ENCODE measurements at regions not wholly inside any gene's neighbourhood (a gene's known extent, or its start where the extent isn't known, plus 50 kb on each side); places are given as distances from the start of the nearest gene placed in this dataset.
"Not testable (repeated sequence)": the region's sequence is repeated elsewhere in the genome, so short reads cannot be mapped to it uniquely, and the experiment has no call there.

DNA sequence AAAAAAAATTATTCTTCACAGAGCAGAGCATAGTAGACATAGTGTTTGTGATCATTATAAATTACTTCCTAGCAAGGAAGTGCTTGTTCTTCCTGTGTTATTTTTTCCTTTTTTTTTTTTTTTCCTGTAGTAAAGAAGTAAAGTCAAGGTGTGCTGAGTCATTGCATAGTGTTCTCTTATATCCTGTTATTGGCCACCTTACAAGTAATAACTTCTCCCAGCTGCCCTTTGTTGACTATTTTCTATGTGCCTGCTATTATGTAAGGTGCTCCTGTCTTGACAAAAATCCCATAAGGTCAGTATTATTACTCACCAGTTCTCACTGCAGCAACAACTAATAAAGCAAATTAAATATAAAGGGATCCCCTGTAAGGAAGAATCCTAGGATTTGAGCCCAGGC lies 195.3 kb downstream of the GJA1 start:
- Histone ChIP-seq H3K27ac (no peak overlapping the region), H4K20me1 (ENCODE audit: insufficient read depth) (no peaks in the 10 kb centered on the region), H3K4me1 (ENCODE audit: low read depth, poor library complexity, severe bottlenecking) (no peaks in the 10 kb centered on the region), H3K4me2 (no peak overlapping the region), H3K79me2 (ENCODE audit: insufficient read depth, low read depth) (no peaks in the 10 kb centered on the region), H3K9ac (no peak overlapping the region), H2AFZ (ENCODE audit: low read depth) (no peak overlapping the region), H3K36me3 (ENCODE audit: insufficient read depth) (no peaks in the 10 kb centered on the region), H3K4me3 (IDR thresholded peaks at IDR 0.05; ENCODE audit: insufficient read depth, low read depth, low read length) (no peak overlapping the region), H3K27me3 (ENCODE audit: insufficient read depth, low read depth) (no peaks in the 10 kb centered on the region)
- no peak for TF ChIP-seq CTCF (conservative IDR thresholded peaks at IDR 0.05; ENCODE audit: low read depth, low read length)

DNA sequence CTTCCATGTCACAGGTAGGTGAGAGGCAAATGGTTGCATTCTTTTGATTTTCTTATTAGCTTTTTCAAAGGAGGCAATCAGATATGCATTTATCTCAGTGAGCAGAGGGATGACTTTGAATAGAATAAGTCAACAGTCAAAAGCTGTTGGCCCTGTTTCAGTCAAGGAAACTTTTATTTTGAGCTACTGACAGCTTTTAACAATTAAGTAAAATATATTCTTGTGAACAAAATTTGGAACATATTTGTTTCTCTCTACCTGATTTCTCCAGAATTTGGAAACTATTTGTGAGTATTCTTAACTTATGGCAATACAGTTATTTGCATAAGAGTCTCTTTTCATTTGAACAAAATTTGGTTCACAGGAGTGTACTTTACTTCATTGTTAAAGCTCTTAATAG lies 196.3 kb downstream of the GJA1 start:
- H3K4me1 ChIP-seq (ENCODE audit: low read depth, poor library complexity, severe bottlenecking); H4K20me1 ChIP-seq (ENCODE audit: insufficient read depth); H3K9ac ChIP-seq; H3K36me3 ChIP-seq (ENCODE audit: insufficient read depth); H3K79me2 ChIP-seq (ENCODE audit: insufficient read depth, low read depth); H3K4me3 ChIP-seq (IDR thresholded peaks at IDR 0.05; ENCODE audit: insufficient read depth, low read depth, low read length); H3K4me2 ChIP-seq; H3K27me3 ChIP-seq (ENCODE audit: insufficient read depth, low read depth); H2AFZ ChIP-seq (ENCODE audit: low read depth); H3K27ac ChIP-seq: not testable (repeated sequence)

- Histone ChIP-seq H3K79me2 (ENCODE audit: insufficient read depth, low read depth) (no peaks in the 10 kb centered on the region), H3K27ac (no peak overlapping the region), H3K4me2 (no peak overlapping the region), H2AFZ (ENCODE audit: low read depth) (no peak overlapping the region), H3K36me3 (ENCODE audit: insufficient read depth) (no peaks in the 10 kb centered on the region), H3K4me3 (IDR thresholded peaks at IDR 0.05; ENCODE audit: insufficient read depth, low read depth, low read length) (no peak overlapping the region), H3K9ac (no peak overlapping the region), H4K20me1 (ENCODE audit: insufficient read depth) (no peaks in the 10 kb centered on the region), H3K27me3 (ENCODE audit: insufficient read depth, low read depth) (no peaks in the 10 kb centered on the region), H3K4me1 (ENCODE audit: low read depth, poor library complexity, severe bottlenecking) (no peaks in the 10 kb centered on the region)
- no peak for TF ChIP-seq CTCF (conservative IDR thresholded peaks at IDR 0.05; ENCODE audit: low read depth, low read length)
Measured at GRCh38 chr6:121633309-121633708, 197.9 kb downstream of the GJA1 start.

DNA sequence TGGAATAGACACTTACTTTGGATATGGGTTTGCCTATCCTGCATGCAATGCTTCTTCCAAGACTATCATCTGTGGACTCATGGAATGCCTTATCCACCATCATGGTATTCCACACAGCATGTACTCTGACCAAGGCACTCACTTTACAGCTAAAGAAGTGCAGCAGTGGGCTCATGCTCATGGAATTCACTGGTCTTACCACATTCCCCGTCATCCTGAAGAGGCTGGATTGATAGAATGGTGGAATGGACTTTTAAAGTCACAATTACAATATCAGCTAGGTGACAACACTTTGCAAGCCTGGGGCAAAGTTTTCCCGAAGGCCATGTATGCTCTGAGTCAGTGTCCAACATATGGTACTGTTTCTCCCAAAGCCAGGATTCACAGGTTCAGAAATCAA lies 199.1 kb downstream of the GJA1 start:
- not testable (repeated sequence) for H3K79me2 ChIP-seq (ENCODE audit: insufficient read depth, low read depth); H3K27me3 ChIP-seq (ENCODE audit: insufficient read depth, low read depth); H3K4me3 ChIP-seq (IDR thresholded peaks at IDR 0.05; ENCODE audit: insufficient read depth, low read depth, low read length); H4K20me1 ChIP-seq (ENCODE audit: insufficient read depth); H3K27ac ChIP-seq; H3K4me2 ChIP-seq; H3K4me1 ChIP-seq (ENCODE audit: low read depth, poor library complexity, severe bottlenecking); H2AFZ ChIP-seq (ENCODE audit: low read depth); H3K36me3 ChIP-seq (ENCODE audit: insufficient read depth); H3K9ac ChIP-seq

DNA sequence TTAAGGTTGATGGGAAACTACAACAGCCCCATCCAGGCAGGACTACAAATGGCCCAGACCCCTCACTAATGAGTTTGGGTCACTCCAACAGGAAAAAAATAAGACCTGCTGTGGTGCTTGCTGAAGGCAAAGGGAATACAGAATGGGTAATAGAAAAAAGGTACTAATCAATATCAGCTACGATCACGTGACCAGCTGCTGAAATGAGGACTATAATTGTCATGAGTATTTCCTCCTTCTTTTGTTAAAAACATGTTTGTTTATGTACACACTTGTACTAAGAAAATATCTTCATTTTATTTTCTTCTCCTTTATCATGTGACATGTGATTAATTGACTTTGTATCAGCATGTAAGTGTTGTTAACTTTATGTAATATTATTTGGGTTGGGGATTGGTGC lies 199.9 kb downstream of the GJA1 start:
- Histone ChIP-seq H3K79me2 (ENCODE audit: insufficient read depth, low read depth) (no peaks in the 10 kb centered on the region), H4K20me1 (ENCODE audit: insufficient read depth) (no peaks in the 10 kb centered on the region), H3K9ac (no peak overlapping the region), H3K27ac (no peak overlapping the region), H2AFZ (ENCODE audit: low read depth) (no peak overlapping the region), H3K4me2 (no peak overlapping the region), H3K4me3 (IDR thresholded peaks at IDR 0.05; ENCODE audit: insufficient read depth, low read depth, low read length) (no peak overlapping the region), H3K36me3 (ENCODE audit: insufficient read depth) (no peaks in the 10 kb centered on the region), H3K27me3 (ENCODE audit: insufficient read depth, low read depth) (no peaks in the 10 kb centered on the region), H3K4me1 (ENCODE audit: low read depth, poor library complexity, severe bottlenecking) (no peaks in the 10 kb centered on the region)
- TF ChIP-seq CTCF (conservative IDR thresholded peaks at IDR 0.05; ENCODE audit: low read depth, low read length): no peak

DNA sequence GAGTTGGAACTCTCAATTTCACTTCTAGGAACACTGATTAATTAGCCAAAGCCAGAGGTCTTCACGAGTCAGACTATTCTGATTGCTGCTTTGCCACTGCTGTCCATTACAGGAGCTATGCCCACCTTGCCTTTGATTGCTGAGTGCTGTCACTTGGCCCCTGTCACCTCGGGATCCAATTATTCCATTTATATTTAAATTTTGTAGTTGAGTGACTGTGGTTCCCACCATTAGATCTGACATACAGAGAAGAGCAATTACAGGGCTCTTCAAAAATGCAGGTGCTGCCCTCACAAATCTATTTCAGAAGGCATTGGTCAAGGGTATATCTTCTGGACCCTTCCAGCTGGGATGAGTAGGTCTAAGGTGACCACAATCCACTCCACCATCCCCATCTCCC lies 200.8 kb downstream of the GJA1 start:
- H3K27me3 ChIP-seq (ENCODE audit: insufficient read depth, low read depth); H3K79me2 ChIP-seq (ENCODE audit: insufficient read depth, low read depth); H3K4me1 ChIP-seq (ENCODE audit: low read depth, poor library complexity, severe bottlenecking); H2AFZ ChIP-seq (ENCODE audit: low read depth); H3K4me2 ChIP-seq; H3K27ac ChIP-seq; H3K4me3 ChIP-seq (IDR thresholded peaks at IDR 0.05; ENCODE audit: insufficient read depth, low read depth, low read length); H3K36me3 ChIP-seq (ENCODE audit: insufficient read depth); H3K9ac ChIP-seq; H4K20me1 ChIP-seq (ENCODE audit: insufficient read depth): not testable (repeated sequence)
